Sigmoid colon (tissue), 4 donors: ENCODE measurements at regions not wholly inside any gene's neighbourhood (a gene's known extent, or its start where the extent isn't known, plus 50 kb on each side); places are given as distances from the start of the nearest gene placed in this dataset.

Experiments used
- EP300 ChIP-seq, 4 donors: sonication (generic); formaldehyde crosslinking; IDR thresholded peaks; one replicate each; pipeline ENCODE4 v1.6.1; 2017; ENCODE audit warnings: antibody characterized with exemption in 4 of 4
- POLR2A ChIP-seq, 2 donors: fragments of 450-650 bp; IDR thresholded peaks; one replicate each; pipeline ENCODE4 v1.6.1; 2016; ENCODE audit warnings: antibody characterized with exemption in 2 of 2, mild to moderate bottlenecking in 2 of 2, moderate library complexity in 2 of 2

GRCh38 chr20:48275286-48276020, 490.2 kb upstream of the SULF2 start:
- TF ChIP-seq EP300 (IDR thresholded peaks at IDR 0.05) (no peak), POLR2A (IDR thresholded peaks at IDR 0.05) (no peak)
